ENCODE measurements at regions not wholly inside any gene's neighbourhood (a gene's known extent, or its start where the extent isn't known, plus 50 kb on each side); places are given as distances from the start of the nearest gene placed in this dataset.
"Not testable (repeated sequence)": the region's sequence is repeated elsewhere in the genome, so short reads cannot be mapped to it uniquely, and the experiment has no call there.

- TF ChIP-seq, protein P1, sequence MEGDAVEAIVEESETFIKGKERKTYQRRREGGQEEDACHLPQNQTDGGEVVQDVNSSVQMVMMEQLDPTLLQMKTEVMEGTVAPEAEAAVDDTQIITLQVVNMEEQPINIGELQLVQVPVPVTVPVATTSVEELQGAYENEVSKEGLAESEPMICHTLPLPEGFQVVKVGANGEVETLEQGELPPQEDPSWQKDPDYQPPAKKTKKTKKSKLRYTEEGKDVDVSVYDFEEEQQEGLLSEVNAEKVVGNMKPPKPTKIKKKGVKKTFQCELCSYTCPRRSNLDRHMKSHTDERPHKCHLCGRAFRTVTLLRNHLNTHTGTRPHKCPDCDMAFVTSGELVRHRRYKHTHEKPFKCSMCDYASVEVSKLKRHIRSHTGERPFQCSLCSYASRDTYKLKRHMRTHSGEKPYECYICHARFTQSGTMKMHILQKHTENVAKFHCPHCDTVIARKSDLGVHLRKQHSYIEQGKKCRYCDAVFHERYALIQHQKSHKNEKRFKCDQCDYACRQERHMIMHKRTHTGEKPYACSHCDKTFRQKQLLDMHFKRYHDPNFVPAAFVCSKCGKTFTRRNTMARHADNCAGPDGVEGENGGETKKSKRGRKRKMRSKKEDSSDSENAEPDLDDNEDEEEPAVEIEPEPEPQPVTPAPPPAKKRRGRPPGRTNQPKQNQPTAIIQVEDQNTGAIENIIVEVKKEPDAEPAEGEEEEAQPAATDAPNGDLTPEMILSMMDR (IDR thresholded peaks at IDR 0.05; ENCODE audit: control extremely low read depth, extremely low read depth, low read depth, missing control alignments) = no peak
- DNase-seq (ENCODE audit: extremely low spot score) = no peak
- POLR2A ChIA-PET = no interaction called here
Observed at GRCh38 chr3:135655328-135655727, 310.2 kb upstream of the PPP2R3A start.

DNA sequence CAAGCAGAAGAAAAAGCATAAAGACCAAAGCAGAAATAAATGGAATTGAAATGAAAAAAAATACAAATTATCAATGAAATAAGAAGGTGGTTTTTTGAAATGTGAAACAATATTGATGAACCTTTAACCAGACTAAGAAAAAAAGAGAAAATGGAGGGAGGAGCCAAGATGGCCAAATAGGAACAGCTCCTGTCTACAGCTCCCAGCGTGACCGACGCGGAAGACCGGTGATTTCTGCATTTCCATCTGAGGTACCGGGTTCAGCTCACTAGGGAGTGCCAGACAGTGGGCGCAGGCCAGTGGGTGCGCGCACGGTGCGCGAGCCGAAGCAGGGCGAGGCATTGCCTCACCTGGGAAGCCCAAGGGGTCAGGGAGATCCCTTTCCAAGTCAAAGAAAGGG is 307.1 kb upstream of the PPP2R3A start:
- CTCF ChIA-PET; POLR2A ChIA-PET; DNase-seq (ENCODE audit: extremely low spot score): not testable (repeated sequence)

More at GRCh38 chr3:135655328-135655727, 310.2 kb upstream of the PPP2R3A start:
- CTCF ChIA-PET = no interaction called here

GRCh38 chr3:135667061-135667460 is 298.5 kb upstream of the PPP2R3A start:
- ChIA-PET POLR2A (no interaction called here), CTCF (interaction anchor here (1.3 kb wide), 1 partner anchor 25 kb away, joined by 3 read pairs; no protein-coding TSS in a partner anchor)
- TF ChIP-seq, protein P1 (IDR thresholded peaks at IDR 0.05; ENCODE audit: control extremely low read depth, extremely low read depth, low read depth, missing control alignments) = no peak

GRCh38 chr3:135674508-135674907 is 291.0 kb upstream of the PPP2R3A start:
- TF ChIP-seq, protein P1 (IDR thresholded peaks at IDR 0.05; ENCODE audit: control extremely low read depth, extremely low read depth, low read depth, missing control alignments) = no peak
- no peak for DNase-seq (ENCODE audit: extremely low spot score)
- ChIA-PET POLR2A (no interaction called here), CTCF (no interaction called here)

More at GRCh38 chr3:135667061-135667460, 298.5 kb upstream of the PPP2R3A start:
- no peak for DNase-seq (ENCODE audit: extremely low spot score)

DNA sequence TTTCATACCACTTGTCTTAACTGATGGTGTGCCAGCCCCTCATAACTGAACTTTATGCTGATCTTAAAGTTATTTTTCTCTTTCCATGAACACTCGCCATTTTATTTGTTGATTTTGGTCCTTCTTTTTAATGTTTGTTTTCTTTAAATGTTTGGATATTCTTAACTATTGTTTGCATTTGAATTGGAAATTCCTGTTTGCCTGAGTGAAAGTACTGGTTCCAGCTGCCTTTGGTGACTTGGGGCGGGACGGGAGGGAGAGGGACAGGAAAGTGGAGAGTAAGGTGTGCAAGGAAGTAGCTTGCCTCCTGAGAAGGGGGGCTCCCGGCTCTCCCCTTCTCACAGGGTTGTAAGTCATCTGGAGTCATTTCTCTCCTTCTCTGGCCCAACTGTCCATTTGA is 287.1 kb upstream of the PPP2R3A start:
- POLR2A ChIA-PET = no interaction called here
- DNase-seq (ENCODE audit: extremely low spot score) = no peak
- CTCF ChIA-PET = no interaction called here
- TF ChIP-seq, protein P1 (IDR thresholded peaks at IDR 0.05; ENCODE audit: control extremely low read depth, extremely low read depth, low read depth, missing control alignments) = no peak

DNA sequence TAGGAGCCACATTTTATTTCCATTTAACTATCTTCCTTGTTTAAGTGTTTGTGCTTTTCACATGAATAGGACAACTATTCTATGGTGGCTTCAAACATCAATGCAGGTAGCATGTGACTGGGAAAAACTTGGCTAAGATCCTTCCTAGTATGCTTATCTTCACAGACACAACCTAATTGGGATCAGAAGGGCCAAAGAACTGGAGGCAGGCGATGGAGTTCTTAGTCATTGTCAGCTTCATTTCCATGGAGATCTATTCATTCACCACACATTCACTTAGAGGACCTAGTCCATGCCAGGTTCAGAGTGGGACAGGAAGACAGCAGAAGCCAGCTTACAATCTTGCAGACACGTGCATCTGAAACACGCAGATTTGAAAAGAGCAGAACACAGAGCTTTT is 277.5 kb upstream of the PPP2R3A start:
- POLR2A ChIA-PET = no interaction called here

DNA sequence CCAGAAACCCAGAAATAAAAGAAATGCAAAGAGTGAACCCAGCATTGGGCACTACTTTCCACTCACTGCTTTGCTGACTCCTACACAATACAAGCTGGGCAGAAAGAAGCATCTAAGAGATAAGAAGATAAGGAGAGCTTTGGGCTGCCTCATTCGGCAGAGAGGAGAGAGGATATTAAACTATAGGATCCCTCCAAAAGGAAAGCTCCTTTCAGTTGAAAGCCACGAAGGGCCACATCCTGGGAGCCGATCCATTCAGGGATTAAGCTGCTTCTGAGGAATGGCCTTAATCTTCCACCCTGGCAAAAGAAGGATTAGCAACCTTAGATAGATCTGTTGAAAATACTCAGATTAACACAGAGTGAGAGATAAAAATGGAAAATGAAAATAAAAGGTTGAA is 274.9 kb upstream of the PPP2R3A start:
- TF ChIP-seq, protein P1 (IDR thresholded peaks at IDR 0.05; ENCODE audit: control extremely low read depth, extremely low read depth, low read depth, missing control alignments) = no peak
- CTCF ChIA-PET = interaction anchor here (1.4 kb wide), 1 partner anchor 21 kb away, joined by 3 read pairs; no protein-coding TSS in a partner anchor

More for the DNA sequence above, 277.5 kb upstream of the PPP2R3A start:
- CTCF ChIA-PET = no interaction called here
- TF ChIP-seq, protein P1 (IDR thresholded peaks at IDR 0.05; ENCODE audit: control extremely low read depth, extremely low read depth, low read depth, missing control alignments) = no peak
- no peak for DNase-seq (ENCODE audit: extremely low spot score)

More for the DNA sequence above, 274.9 kb upstream of the PPP2R3A start:
- no peak for DNase-seq (ENCODE audit: extremely low spot score)
- POLR2A ChIA-PET = no interaction called here
